PC-3 (cell line): ENCODE measurements at regions not wholly inside any gene's neighbourhood (a gene's known extent, or its start where the extent isn't known, plus 50 kb on each side); places are given as distances from the start of the nearest gene placed in this dataset.

Experiments used
- ATAC-seq: fragments of 200-7000 bp; cut with Tn5 transposase; 2 replicates; pipeline ENCODE4 v1.9.1; 2020; ENCODE audit warnings: mild to moderate bottlenecking, moderate library complexity
- BruUV-seq: library from RNA; stranded (reverse); fragments of 400-500 nt; replicated peaks from 2 replicates; lab custom pipeline; 2021; lab: Mats Ljungman, UMichigan
- CTCF ChIA-PET: fragments of 300-600 bp; sonication (Branson Sonifier 250); formaldehyde crosslinking; loops from one replicate; lab custom pipeline; 2022; ENCODE audit warnings: antibody characterized with exemption; lab: Charles Lee
- POLR2A ChIA-PET: fragments of 300-600 bp; sonication (Branson Sonifier 250); formaldehyde crosslinking; loops from one replicate; lab custom pipeline; 2022; ENCODE audit warnings: antibody characterized with exemption; ENCODE audit not compliant: unreplicated experiment; lab: Charles Lee
- DNase-seq: peaks from one replicate; pipeline ENCODE4 v3.0.0-alpha.2; 2015
- H2AFZ ChIP-seq: fragments of 300-600 bp; sonication (generic); 2 replicates; pipeline ENCODE4 v1.6.0; 2016; ENCODE audit warnings: antibody characterized with exemption, low read length
- H3F3A ChIP-seq: fragments of 300-600 bp; sonication (generic); one replicate; pipeline ENCODE4 v1.6.0; 2017; ENCODE audit warnings: antibody characterized with exemption, low read length, control low read depth, mild to moderate bottlenecking; ENCODE audit not compliant: unreplicated experiment
- H3K27ac ChIP-seq: fragments of 300-600 bp; sonication (generic); 2 replicates; pipeline ENCODE4 v1.5.1; 2016; ENCODE audit warnings: mild to moderate bottlenecking, low read length
- H3K27me3 ChIP-seq: fragments of 300-600 bp; sonication (generic); 2 replicates; pipeline ENCODE4 v1.6.1; 2016; ENCODE audit warnings: low read length, mixed read lengths
- H3K36me3 ChIP-seq: fragments of 300-600 bp; sonication (generic); 2 replicates; pipeline ENCODE4 v1.6.1; 2016; ENCODE audit warnings: low read depth, mixed run types, low read length, mixed read lengths
- H3K4me1 ChIP-seq: fragments of 300-600 bp; sonication (generic); 2 replicates; pipeline ENCODE4 v1.5.1; 2016; ENCODE audit warnings: low read length; ENCODE audit not compliant: insufficient read depth
- H3K4me2 ChIP-seq: fragments of 300-600 bp; sonication (generic); 2 replicates; pipeline ENCODE4 v1.6.0; 2016; ENCODE audit warnings: low read length
- H3K4me3 ChIP-seq: fragments of 300-600 bp; sonication (generic); 2 replicates; pipeline ENCODE4 v1.5.1; 2016; ENCODE audit warnings: mild to moderate bottlenecking, low read length, mixed read lengths
- H3K79me2 ChIP-seq: fragments of 300-600 bp; sonication (generic); 2 replicates; pipeline ENCODE4 v1.6.1; 2017; ENCODE audit warnings: low read length, mixed read lengths
- H3K9ac ChIP-seq: fragments of 300-600 bp; sonication (generic); 2 replicates; pipeline ENCODE4 v1.6.0; 2016; ENCODE audit warnings: mild to moderate bottlenecking, low read length
- H3K9me2 ChIP-seq: fragments of 300-600 bp; sonication (generic); replicated peaks from 2 replicates; pipeline ENCODE4 v1.6.1; 2016; ENCODE audit warnings: mixed run types, low read length, mixed read lengths
- H3K9me3 ChIP-seq: fragments of 300-600 bp; sonication (generic); 2 replicates; pipeline ENCODE4 v1.6.1; 2016; ENCODE audit warnings: low read length, mixed read lengths
- H4K20me1 ChIP-seq: fragments of 300-600 bp; sonication (generic); 2 replicates; pipeline ENCODE4 v1.6.1; 2016; ENCODE audit warnings: low read length, mixed read lengths
- EZH2 ChIP-seq: fragments of 300-600 bp; sonication (generic); IDR thresholded peaks from one replicate; pipeline ENCODE4 v1.6.1; 2017; ENCODE audit warnings: antibody characterized with exemption, mild to moderate bottlenecking, low read length; ENCODE audit not compliant: unreplicated experiment
- EZH2phosphoT487 ChIP-seq: fragments of 300-600 bp; sonication (generic); IDR thresholded peaks from 2 replicates; pipeline ENCODE4 v1.6.1; 2018; ENCODE audit warnings: mild to moderate bottlenecking, antibody characterized with exemption, low read length, borderline replicate concordance
- intact Hi-C: fragments of 100-400 bp; cut with micrococcal nuclease; formaldehyde crosslinking; loops from 2 replicates; pipeline ENCODE4 v1.9.0; 2023
- TF ChIP-seq, protein P1 (sequence below): fragments of 300-600 bp; sonication (generic); conservative IDR thresholded peaks from 2 replicates; pipeline ENCODE4 v1.5.1; 2017; ENCODE audit warnings: antibody characterized with exemption, low read depth, mild to moderate bottlenecking, low read length

- BruUV-seq, result no TSS peak
- no peaks in the 10 kb centered on the region for H4K20me1 ChIP-seq
- no peak overlapping the region for H3K4me2 ChIP-seq
- ChIA-PET POLR2A (no interaction called here), CTCF (no interaction called here)
- no peaks in the 10 kb centered on the region for H3K36me3 ChIP-seq
- TF ChIP-seq EZH2, result no peak
- TF ChIP-seq, protein P1, sequence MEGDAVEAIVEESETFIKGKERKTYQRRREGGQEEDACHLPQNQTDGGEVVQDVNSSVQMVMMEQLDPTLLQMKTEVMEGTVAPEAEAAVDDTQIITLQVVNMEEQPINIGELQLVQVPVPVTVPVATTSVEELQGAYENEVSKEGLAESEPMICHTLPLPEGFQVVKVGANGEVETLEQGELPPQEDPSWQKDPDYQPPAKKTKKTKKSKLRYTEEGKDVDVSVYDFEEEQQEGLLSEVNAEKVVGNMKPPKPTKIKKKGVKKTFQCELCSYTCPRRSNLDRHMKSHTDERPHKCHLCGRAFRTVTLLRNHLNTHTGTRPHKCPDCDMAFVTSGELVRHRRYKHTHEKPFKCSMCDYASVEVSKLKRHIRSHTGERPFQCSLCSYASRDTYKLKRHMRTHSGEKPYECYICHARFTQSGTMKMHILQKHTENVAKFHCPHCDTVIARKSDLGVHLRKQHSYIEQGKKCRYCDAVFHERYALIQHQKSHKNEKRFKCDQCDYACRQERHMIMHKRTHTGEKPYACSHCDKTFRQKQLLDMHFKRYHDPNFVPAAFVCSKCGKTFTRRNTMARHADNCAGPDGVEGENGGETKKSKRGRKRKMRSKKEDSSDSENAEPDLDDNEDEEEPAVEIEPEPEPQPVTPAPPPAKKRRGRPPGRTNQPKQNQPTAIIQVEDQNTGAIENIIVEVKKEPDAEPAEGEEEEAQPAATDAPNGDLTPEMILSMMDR, result no peak
- TF ChIP-seq EZH2phosphoT487, result no peak
- H3K9me3 ChIP-seq, result no peaks in the 10 kb centered on the region
- DNase-seq, result no peak
- H3K27me3 ChIP-seq, result peaks cover 60% of the 10 kb centered on the region
- H3F3A ChIP-seq, result no peaks in the 10 kb centered on the region
- H2AFZ ChIP-seq, result no peak overlapping the region
- no peaks in the 10 kb centered on the region for H3K9me2 ChIP-seq
- no peaks in the 10 kb centered on the region for H3K79me2 ChIP-seq
- intact Hi-C loops, result no loop called here
- no peaks in the 10 kb centered on the region for H3K4me1 ChIP-seq
- no peak overlapping the region for H3K9ac ChIP-seq
- ATAC-seq, result no peak
- H3K4me3 ChIP-seq, result no peak overlapping the region
- no peak overlapping the region for H3K27ac ChIP-seq
Observed at GRCh38 chr20:48567145-48567544, 260.7 kb downstream of the PREX1 start.

GRCh38 chr20:48564982-48565539, 262.7 kb downstream of the PREX1 start:
- Histone ChIP-seq H3K27ac (no peak overlapping the region), H3K4me1 (no peaks in the 10 kb centered on the region), H3K79me2 (no peaks in the 10 kb centered on the region), H3K27me3 (peaks cover 56% of the 10 kb centered on the region), H3K4me3 (no peak overlapping the region), H3K36me3 (no peaks in the 10 kb centered on the region), H3K9me2 (no peaks in the 10 kb centered on the region), H3K9me3 (no peaks in the 10 kb centered on the region), H4K20me1 (no peaks in the 10 kb centered on the region), H3K4me2 (no peak overlapping the region), H3F3A (no peaks in the 10 kb centered on the region), H3K9ac (no peak overlapping the region), H2AFZ (no peak overlapping the region)
- ChIA-PET CTCF (no interaction called here), POLR2A (no interaction called here)
- DNase-seq, result no peak
- TF ChIP-seq EZH2 (no peak), EZH2phosphoT487 (no peak)
- TF ChIP-seq, protein P1, result no peak
- no peak for ATAC-seq
- BruUV-seq, result no TSS peak
- intact Hi-C loops, result no loop called here

GRCh38 chr20:48563191-48563870, 264.5 kb downstream of the PREX1 start:
- peaks cover 51% of the 10 kb centered on the region for H3K27me3 ChIP-seq
- no peak overlapping the region for H2AFZ ChIP-seq
- intact Hi-C loops, result no loop called here
- POLR2A ChIA-PET, result no interaction called here
- no peaks in the 10 kb centered on the region for H3F3A ChIP-seq
- H3K79me2 ChIP-seq, result no peaks in the 10 kb centered on the region
- H3K36me3 ChIP-seq, result no peaks in the 10 kb centered on the region
- H3K9me3 ChIP-seq, result no peaks in the 10 kb centered on the region
- H3K9ac ChIP-seq, result no peak overlapping the region
- no TSS peak for BruUV-seq
- CTCF ChIA-PET, result no interaction called here
- no peaks in the 10 kb centered on the region for H3K4me1 ChIP-seq
- H3K27ac ChIP-seq, result no peak overlapping the region
- no peak for ATAC-seq
- no peak for DNase-seq
- no peaks in the 10 kb centered on the region for H4K20me1 ChIP-seq
- H3K4me2 ChIP-seq, result no peak overlapping the region
- TF ChIP-seq, protein P1, result no peak
- H3K4me3 ChIP-seq, result no peak overlapping the region
- H3K9me2 ChIP-seq, result no peaks in the 10 kb centered on the region
